HCEC 1CT (cell line): ENCODE measurements at regions not wholly inside any gene's neighbourhood (a gene's known extent, or its start where the extent isn't known, plus 50 kb on each side); places are given as distances from the start of the nearest gene placed in this dataset.

ENCODE experiments used
- DNase-seq: peaks from one replicate; pipeline ENCODE4 v3.0.0-alpha.2; 2017

- no peak for DNase-seq
These were observed 364.8 kb downstream of the EPM2A start for GRCh38 chr6:145370559-145370958.

- peak; percentile 47 for DNase-seq
These were observed 362.6 kb downstream of the EPM2A start for GRCh38 chr6:145372671-145373151.

- DNase-seq, result no peak
These were observed 361.5 kb downstream of the EPM2A start for GRCh38 chr6:145373826-145374225.

GRCh38 chr6:145374570-145374969, 360.8 kb downstream of the EPM2A start:
- DNase-seq, result no peak

- no peak for DNase-seq
These were observed 359.8 kb downstream of the EPM2A start for GRCh38 chr6:145375502-145375901.

GRCh38 chr6:145380186-145380585, 355.1 kb downstream of the EPM2A start:
- no peak for DNase-seq

- no peak for DNase-seq
These were observed 353.4 kb downstream of the EPM2A start for GRCh38 chr6:145381941-145382340.

- no peak for DNase-seq
These were observed 351.9 kb downstream of the EPM2A start for GRCh38 chr6:145383428-145383827.

GRCh38 chr6:145384503-145384902, 350.8 kb downstream of the EPM2A start:
- DNase-seq, result no peak

GRCh38 chr6:145396499-145396898, 338.8 kb downstream of the EPM2A start:
- no peak for DNase-seq

GRCh38 chr6:145400508-145400907, 334.8 kb downstream of the EPM2A start:
- DNase-seq, result no peak

- no peak for DNase-seq
These were observed 330.2 kb downstream of the EPM2A start for GRCh38 chr6:145405006-145405551.

GRCh38 chr6:145406783-145407182, 328.5 kb downstream of the EPM2A start:
- DNase-seq, result no peak

- no peak for DNase-seq
These were observed 319.7 kb downstream of the EPM2A start for GRCh38 chr6:145415616-145416015.

- no peak for DNase-seq
These were observed 314.7 kb downstream of the EPM2A start for GRCh38 chr6:145420599-145420998.

- no peak for DNase-seq
These were observed 311.4 kb downstream of the EPM2A start for GRCh38 chr6:145423936-145424335.

- DNase-seq, result no peak
These were observed 308.1 kb downstream of the EPM2A start for GRCh38 chr6:145427232-145427631.

GRCh38 chr6:145428706-145429105, 306.6 kb downstream of the EPM2A start:
- no peak for DNase-seq

- DNase-seq, result no peak
These were observed 293.2 kb downstream of the EPM2A start for GRCh38 chr6:145442110-145442509.

- DNase-seq, result no peak
These were observed 289.6 kb downstream of the EPM2A start for GRCh38 chr6:145445674-145446073.

- no peak for DNase-seq
These were observed 284.3 kb downstream of the EPM2A start for GRCh38 chr6:145451029-145451428.

- DNase-seq, result no peak
These were observed 281.9 kb downstream of the EPM2A start for GRCh38 chr6:145453376-145453775.

GRCh38 chr6:145454006-145454405, 281.3 kb downstream of the EPM2A start:
- DNase-seq, result no peak

GRCh38 chr6:145457556-145457955, 277.8 kb downstream of the EPM2A start:
- no peak for DNase-seq

GRCh38 chr6:145468534-145468933, 266.8 kb downstream of the EPM2A start:
- DNase-seq, result no peak

GRCh38 chr6:145469021-145469420, 266.3 kb downstream of the EPM2A start:
- no peak for DNase-seq
